ENCODE measurements at regions not wholly inside any gene's neighbourhood (a gene's known extent, or its start where the extent isn't known, plus 50 kb on each side); places are given as distances from the start of the nearest gene placed in this dataset.

DNA sequence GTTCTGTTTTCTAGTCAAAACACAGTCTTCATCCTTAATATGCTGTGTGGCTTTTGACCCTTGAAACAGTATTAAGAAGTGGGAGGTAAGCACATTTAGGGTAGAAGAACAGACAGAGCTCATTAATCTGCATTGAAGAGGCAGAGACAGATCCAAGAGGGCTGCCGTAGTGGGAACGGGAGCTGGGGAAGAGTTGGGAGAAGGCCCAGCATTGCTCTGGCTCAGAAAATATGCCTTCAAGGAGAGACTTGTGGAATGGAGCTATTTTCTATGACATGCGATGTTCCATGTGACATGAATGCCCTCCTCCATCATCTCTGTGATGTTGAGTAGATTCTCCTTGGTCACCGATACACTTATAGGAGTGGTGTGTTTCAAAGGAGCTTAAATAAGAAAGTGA, 273.3 kb upstream of the BOD1L1 start:
- TF ChIP-seq CTCF (IDR thresholded peaks at IDR 0.05), result no peak
- H3K27ac ChIP-seq, result no peak overlapping the region
- no peak for DNase-seq
- H3K9me3 ChIP-seq, result no peaks in the 10 kb centered on the region
- intact Hi-C loops (cut with DNase I; ENCODE audit: low total_unique reads), result no loop called here
- H3K36me3 ChIP-seq, result no peaks in the 10 kb centered on the region
- no peaks in the 10 kb centered on the region for H3K4me1 ChIP-seq
- H3K27me3 ChIP-seq, result no peaks in the 10 kb centered on the region
- H3K4me3 ChIP-seq, result no peak overlapping the region

- no peak overlapping the region for H3K27ac ChIP-seq
- no peaks in the 10 kb centered on the region for H3K27me3 ChIP-seq
- H3K4me3 ChIP-seq, result no peak overlapping the region
- no peak for TF ChIP-seq CTCF (IDR thresholded peaks at IDR 0.05)
- H3K36me3 ChIP-seq, result no peaks in the 10 kb centered on the region
- H3K4me1 ChIP-seq, result peaks cover 0 to 7% (median 2%) of the 10 kb centered on the region in 4 donors
- H3K9me3 ChIP-seq, result no peaks in the 10 kb centered on the region
- intact Hi-C loops (cut with DNase I; ENCODE audit: low total_unique reads), result no loop called here
- no peak for DNase-seq
Measured at GRCh38 chr4:13902146-13902545, 274.6 kb upstream of the BOD1L1 start.

GRCh38 chr4:13903061-13903460, 275.5 kb upstream of the BOD1L1 start:
- Histone ChIP-seq H3K27me3 (no peaks in the 10 kb centered on the region), H3K9me3 (no peaks in the 10 kb centered on the region), H3K4me3 (no peak overlapping the region), H3K27ac (no peak overlapping the region), H3K4me1 (peaks cover 0 to 16% (median 5%) of the 10 kb centered on the region in 4 donors), H3K36me3 (no peaks in the 10 kb centered on the region)
- no peak for DNase-seq
- no peak for TF ChIP-seq CTCF (IDR thresholded peaks at IDR 0.05)
- intact Hi-C loops (cut with DNase I; ENCODE audit: low total_unique reads), result no loop called here

DNA sequence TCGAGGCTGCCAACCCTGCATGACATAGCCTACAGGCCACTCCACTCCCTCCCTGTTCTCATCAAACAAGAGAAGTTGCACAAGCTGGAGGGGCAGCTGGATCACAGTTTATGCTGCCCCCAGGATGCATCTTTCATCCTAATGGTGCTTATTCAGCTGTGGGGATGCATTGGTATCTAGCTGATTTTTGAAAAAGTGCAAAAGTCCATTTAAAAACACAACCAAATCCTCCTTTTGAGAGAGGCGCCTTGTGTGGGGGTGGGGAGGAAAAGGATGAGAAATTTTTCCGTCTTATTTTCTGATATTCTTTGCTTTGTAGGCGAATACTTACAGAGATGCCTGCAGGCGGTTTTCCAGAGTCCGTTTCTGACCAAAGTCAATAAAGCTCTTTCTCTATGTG, 276.4 kb upstream of the BOD1L1 start:
- Histone ChIP-seq H3K27ac (no peak overlapping the region), H3K36me3 (no peaks in the 10 kb centered on the region), H3K27me3 (no peaks in the 10 kb centered on the region), H3K4me1 (peaks cover 0 to 17% (median 5%) of the 10 kb centered on the region in 4 donors), H3K4me3 (no peak overlapping the region), H3K9me3 (no peaks in the 10 kb centered on the region)
- DNase-seq, result no peak
- intact Hi-C loops (cut with DNase I; ENCODE audit: low total_unique reads), result no loop called here
- no peak for TF ChIP-seq CTCF (IDR thresholded peaks at IDR 0.05)

- Histone ChIP-seq H3K4me1 (peaks cover 0 to 17% (median 5%) of the 10 kb centered on the region in 4 donors), H3K4me3 (no peak overlapping the region), H3K9me3 (no peaks in the 10 kb centered on the region), H3K36me3 (no peaks in the 10 kb centered on the region), H3K27me3 (no peaks in the 10 kb centered on the region), H3K27ac (no peak overlapping the region)
- intact Hi-C loops (cut with DNase I; ENCODE audit: low total_unique reads), result no loop called here
- no peak for TF ChIP-seq CTCF (IDR thresholded peaks at IDR 0.05)
- DNase-seq, result no peak
Measured at GRCh38 chr4:13905543-13905942, 278.0 kb upstream of the BOD1L1 start.

GRCh38 chr4:13906727-13907126, 279.2 kb upstream of the BOD1L1 start:
- no peaks in the 10 kb centered on the region for H3K9me3 ChIP-seq
- no peak overlapping the region for H3K4me3 ChIP-seq
- TF ChIP-seq CTCF (IDR thresholded peaks at IDR 0.05), result no peak
- DNase-seq, result no peak
- no peaks in the 10 kb centered on the region for H3K27me3 ChIP-seq
- H3K36me3 ChIP-seq, result no peaks in the 10 kb centered on the region
- intact Hi-C loops (cut with DNase I; ENCODE audit: low total_unique reads), result no loop called here
- H3K4me1 ChIP-seq, result peaks cover 0 to 17% (median 5%) of the 10 kb centered on the region in 4 donors
- peak overlapping the region; percentile 51 to 60 for H3K27ac ChIP-seq

Data from tibial artery (tissue), 4 donors.